CD4-positive, CD25-positive, alpha-beta regulatory T cell (primary cell): ENCODE measurements at regions not wholly inside any gene's neighbourhood (a gene's known extent, or its start where the extent isn't known, plus 50 kb on each side); places are given as distances from the start of the nearest gene placed in this dataset.
"Not testable (repeated sequence)": the region's sequence is repeated elsewhere in the genome, so short reads cannot be mapped to it uniquely, and the experiment has no call there.

Source experiments
- ATAC-seq, 2 donors: fragments of 150-1000 bp; cut with Tn5 transposase; one replicate each; pipeline ENCODE4 v1.10.0; 2021; ENCODE audit warnings: low read depth in 2 of 2, moderate number of reproducible peaks in 2 of 2, moderate library complexity in 1 of 2
- DNase-seq, 3 donors: peaks; one replicate each; pipeline versions ENCODE4 v3.0.0 to v3.0.0-alpha.2; 2012 to 2022; ENCODE audit warnings: mixed read lengths in 1 of 3
- H3K27ac ChIP-seq: one replicate; pipeline ENCODE4 v1.7.0; 2013; ENCODE audit warnings: mild to moderate bottlenecking, low read length; ENCODE audit not compliant: insufficient read depth, poor library complexity, severe bottlenecking
- H3K27me3 ChIP-seq: one replicate; pipeline ENCODE4 v1.7.0; 2013; ENCODE audit warnings: low read length; ENCODE audit not compliant: control insufficient read depth, insufficient read depth
- H3K36me3 ChIP-seq: one replicate; pipeline ENCODE4 v1.7.0; 2013; ENCODE audit warnings: mild to moderate bottlenecking, low read length, moderate library complexity; ENCODE audit not compliant: control insufficient read depth, insufficient read depth
- H3K4me1 ChIP-seq: 2 replicates; pipeline ENCODE4 v1.7.0; 2013; ENCODE audit warnings: mild to moderate bottlenecking, low read length; ENCODE audit not compliant: insufficient read depth, control insufficient read depth, poor library complexity, severe bottlenecking
- H3K4me3 ChIP-seq: one replicate; pipeline ENCODE4 v1.7.0; 2013; ENCODE audit warnings: low read depth, mild to moderate bottlenecking, low read length, moderate library complexity
- H3K9me3 ChIP-seq, 2 experiments: 1 replicate in 1 of 2; 2 replicates in 1 of 2; pipeline ENCODE4 v1.7.0; 2013; ENCODE audit warnings: low read length in 2 of 2, mild to moderate bottlenecking in 1 of 2, moderate library complexity in 1 of 2; ENCODE audit not compliant: control insufficient read depth in 2 of 2
- H3K27ac Mint-ChIP-seq, 3 donors: one replicate each; pipeline ENCODE4 v1.8.0; 2020 to 2022; ENCODE audit warnings: mild to moderate bottlenecking in 3 of 3, mixed read lengths in 3 of 3, moderate library complexity in 2 of 3
- H3K27me3 Mint-ChIP-seq: one replicate; pipeline ENCODE4 v1.8.0; 2022; ENCODE audit warnings: mild to moderate bottlenecking, mixed read lengths
- H3K36me3 Mint-ChIP-seq: one replicate; pipeline ENCODE4 v1.8.0; 2020; ENCODE audit warnings: mixed read lengths
- H3K4me1 Mint-ChIP-seq, 4 donors: one replicate each; pipeline ENCODE4 v1.8.0; 2020 to 2022; ENCODE audit warnings: mixed read lengths in 4 of 4, mild to moderate bottlenecking in 1 of 4
- H3K4me3 Mint-ChIP-seq, 4 donors: one replicate each; pipeline ENCODE4 v1.8.0; 2020 to 2022; ENCODE audit warnings: mild to moderate bottlenecking in 4 of 4, mixed read lengths in 4 of 4, moderate library complexity in 3 of 4
- H3K9me3 Mint-ChIP-seq, 7 donors: one replicate each; pipeline ENCODE4 v1.8.0; 2020 to 2022; ENCODE audit warnings: mixed read lengths in 7 of 7, mild to moderate bottlenecking in 3 of 7, moderate library complexity in 2 of 7

DNA sequence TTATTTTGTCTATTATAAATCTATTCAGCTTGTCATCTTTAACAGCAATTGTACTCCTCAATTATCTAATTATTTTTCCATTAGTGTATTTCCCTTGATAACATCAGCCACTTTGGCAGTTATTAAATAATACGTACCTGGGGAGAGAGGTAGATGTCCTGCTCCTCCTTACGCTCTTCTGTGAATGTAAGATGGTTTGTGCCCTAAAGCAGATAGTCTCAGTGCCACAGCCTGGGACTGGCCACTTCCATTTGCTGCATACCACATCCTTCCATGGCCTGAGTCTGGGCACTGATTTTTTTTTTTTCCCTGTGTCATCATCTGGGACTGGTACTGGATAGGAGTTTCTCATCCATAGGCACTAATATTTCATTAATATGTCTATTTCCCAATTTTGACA lies 632.4 kb upstream of the LRRTM4 start:
- no peak overlapping the region for H3K4me3 ChIP-seq
- ATAC-seq: no peak
- Mint-ChIP-seq H3K9me3 (peaks cover 3 to 10% (median 7%) of the 10 kb centered on the region in 7 donors), H3K27ac (no peak overlapping the region), H3K27me3 (no peaks in the 10 kb centered on the region), H3K36me3 (no peaks in the 10 kb centered on the region), H3K4me1 (no peaks in the 10 kb centered on the region), H3K4me3 (no peak overlapping the region)
- no peaks in the 10 kb centered on the region for H3K4me1 ChIP-seq
- no peaks in the 10 kb centered on the region for H3K36me3 ChIP-seq
- H3K27me3 ChIP-seq: no peaks in the 10 kb centered on the region
- no peak for DNase-seq
- no peak overlapping the region for H3K27ac ChIP-seq
- peaks cover 0 to 1% of the 10 kb centered on the region in 2 experiments for H3K9me3 ChIP-seq

DNA sequence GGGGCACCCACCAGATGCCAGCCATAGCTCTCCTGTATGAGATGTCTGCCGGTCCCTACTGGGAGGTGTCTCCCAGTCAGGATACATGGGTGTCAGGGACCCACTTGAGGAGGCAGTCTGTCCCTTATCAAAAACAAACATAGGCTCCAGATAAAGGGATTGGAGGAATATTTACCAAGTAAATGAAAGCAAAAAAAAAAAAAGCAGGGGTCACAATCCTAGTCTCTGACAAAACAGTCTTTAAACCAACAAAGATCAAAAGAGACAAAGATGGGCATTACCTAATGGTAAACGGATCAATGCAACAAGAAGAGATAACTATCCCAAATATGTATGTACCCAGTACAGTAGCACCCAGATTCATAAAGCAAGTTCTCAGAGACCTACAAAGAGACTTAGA lies 640.0 kb upstream of the LRRTM4 start:
- ATAC-seq: no peak
- H3K36me3 Mint-ChIP-seq: no peaks in the 10 kb centered on the region
- H3K9me3 Mint-ChIP-seq: peaks cover 5 to 24% (median 12%) of the 10 kb centered on the region in 7 donors
- no peak for DNase-seq
- no peaks in the 10 kb centered on the region for H3K27me3 Mint-ChIP-seq
- Histone ChIP-seq H3K9me3 (peaks cover 0 to 2% of the 10 kb centered on the region in 2 experiments), H3K36me3 (no peaks in the 10 kb centered on the region), H3K27me3 (no peaks in the 10 kb centered on the region), H3K27ac (no peak overlapping the region), H3K4me3 (no peak overlapping the region), H3K4me1 (no peaks in the 10 kb centered on the region)
- H3K4me1 Mint-ChIP-seq: no peaks in the 10 kb centered on the region
- H3K27ac Mint-ChIP-seq: no peak overlapping the region
- no peak overlapping the region for H3K4me3 Mint-ChIP-seq

- H3K27me3 ChIP-seq, H3K27ac Mint-ChIP-seq, ATAC-seq, H3K9me3 Mint-ChIP-seq, H3K27ac ChIP-seq, H3K36me3 ChIP-seq, H3K36me3 Mint-ChIP-seq, H3K4me1 ChIP-seq, H3K4me1 Mint-ChIP-seq, H3K4me3 Mint-ChIP-seq, H3K27me3 Mint-ChIP-seq, H3K4me3 ChIP-seq, H3K9me3 ChIP-seq, DNase-seq: not testable (repeated sequence)
These were observed 650.0 kb upstream of the LRRTM4 start for GRCh38 chr2:78172157-78172556.

GRCh38 chr2:78175645-78176044 lies 653.5 kb upstream of the LRRTM4 start:
- H3K27me3 Mint-ChIP-seq: no peaks in the 10 kb centered on the region

GRCh38 chr2:78201064-78201575 lies 678.9 kb upstream of the LRRTM4 start:
- Histone ChIP-seq H3K36me3 (no peaks in the 10 kb centered on the region), H3K9me3 (peaks cover 0 to 3% of the 10 kb centered on the region in 2 experiments), H3K4me3 (no peak overlapping the region), H3K4me1 (no peaks in the 10 kb centered on the region), H3K27ac (no peak overlapping the region), H3K27me3 (no peaks in the 10 kb centered on the region)
- no peaks in the 10 kb centered on the region for H3K36me3 Mint-ChIP-seq
- no peaks in the 10 kb centered on the region for H3K4me1 Mint-ChIP-seq
- H3K27ac Mint-ChIP-seq: no peak overlapping the region
- H3K4me3 Mint-ChIP-seq: no peak overlapping the region
- ATAC-seq (no peak), DNase-seq (no peak)
- no peaks in the 10 kb centered on the region for H3K27me3 Mint-ChIP-seq
- peaks cover 2 to 11% (median 5%) of the 10 kb centered on the region in 7 donors for H3K9me3 Mint-ChIP-seq

More at GRCh38 chr2:78175645-78176044, 653.5 kb upstream of the LRRTM4 start:
- Mint-ChIP-seq H3K9me3 (peaks cover 0 to 14% (median 10%) of the 10 kb centered on the region in 7 donors), H3K36me3 (no peaks in the 10 kb centered on the region), H3K27ac (no peak overlapping the region), H3K4me1 (no peaks in the 10 kb centered on the region), H3K4me3 (no peak overlapping the region)
- H3K9me3 ChIP-seq: peaks cover 0 to 2% of the 10 kb centered on the region in 2 experiments
- ATAC-seq: no peak
- H3K27ac ChIP-seq: no peak overlapping the region
- no peaks in the 10 kb centered on the region for H3K36me3 ChIP-seq
- no peak overlapping the region for H3K4me3 ChIP-seq
- H3K27me3 ChIP-seq: no peaks in the 10 kb centered on the region
- H3K4me1 ChIP-seq: no peaks in the 10 kb centered on the region
- no peak for DNase-seq

- no peak overlapping the region for H3K27ac ChIP-seq
- H3K4me3 ChIP-seq: no peak overlapping the region
- no peak overlapping the region for H3K4me3 Mint-ChIP-seq
- H3K4me1 Mint-ChIP-seq: no peaks in the 10 kb centered on the region
- H3K36me3 Mint-ChIP-seq: no peaks in the 10 kb centered on the region
- ATAC-seq: no peak
- no peaks in the 10 kb centered on the region for H3K36me3 ChIP-seq
- H3K4me1 ChIP-seq: no peaks in the 10 kb centered on the region
- H3K27ac Mint-ChIP-seq: no peak overlapping the region
- H3K27me3 Mint-ChIP-seq: no peaks in the 10 kb centered on the region
- H3K9me3 ChIP-seq: peaks cover 2 to 3% of the 10 kb centered on the region in 2 experiments
- DNase-seq: no peak
- peaks cover 2 to 13% (median 5%) of the 10 kb centered on the region in 7 donors for H3K9me3 Mint-ChIP-seq
- H3K27me3 ChIP-seq: no peaks in the 10 kb centered on the region
These were observed 680.2 kb upstream of the LRRTM4 start for GRCh38 chr2:78202366-78202765.

DNA sequence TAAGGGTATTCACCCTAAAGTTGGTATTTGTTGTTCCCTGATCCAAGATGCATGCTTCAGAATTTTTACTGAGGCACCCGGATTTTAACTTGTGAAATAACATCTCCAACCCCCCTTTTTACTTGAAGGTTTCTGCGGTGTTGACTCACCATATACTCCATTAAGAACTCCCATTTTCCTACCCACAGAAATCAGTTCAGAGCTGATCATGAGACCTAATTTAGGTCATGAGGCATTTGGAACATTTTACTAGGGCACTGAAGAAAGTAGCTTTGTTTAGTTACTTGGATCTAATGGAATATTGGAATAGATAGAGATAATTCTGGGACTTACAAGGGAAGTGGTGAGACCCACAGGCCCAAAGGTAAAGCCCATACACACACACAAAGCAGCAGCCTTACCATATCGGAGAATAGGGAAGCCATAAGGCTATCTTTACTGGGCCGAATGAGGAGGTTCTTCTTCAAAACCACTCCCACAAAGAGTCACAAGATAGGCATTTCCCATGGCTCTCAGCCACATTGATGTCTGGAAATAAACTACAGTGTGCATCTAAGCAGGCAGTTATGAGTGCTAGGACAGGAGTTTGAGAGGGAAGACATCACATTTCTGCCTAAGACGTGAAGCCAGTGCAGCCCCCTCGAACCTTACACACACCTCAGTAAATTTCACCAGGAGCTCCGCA lies 681.0 kb upstream of the LRRTM4 start:
- Histone ChIP-seq H3K27me3 (no peaks in the 10 kb centered on the region), H3K36me3 (no peaks in the 10 kb centered on the region), H3K4me1 (no peaks in the 10 kb centered on the region), H3K27ac (no peak overlapping the region), H3K4me3 (no peak overlapping the region), H3K9me3 (peaks cover 2 to 3% of the 10 kb centered on the region in 2 experiments)
- ATAC-seq (no peak), DNase-seq (no peak)
- Mint-ChIP-seq H3K27me3 (no peaks in the 10 kb centered on the region), H3K4me3 (no peak overlapping the region), H3K4me1 (no peaks in the 10 kb centered on the region), H3K36me3 (no peaks in the 10 kb centered on the region), H3K9me3 (peaks cover 2 to 18% (median 4%) of the 10 kb centered on the region in 7 donors), H3K27ac (no peak overlapping the region)

GRCh38 chr2:78218066-78218465 lies 695.9 kb upstream of the LRRTM4 start:
- H3K27ac ChIP-seq: no peak overlapping the region
- H3K4me3 Mint-ChIP-seq: no peak overlapping the region

More at GRCh38 chr2:78218066-78218465, 695.9 kb upstream of the LRRTM4 start:
- Mint-ChIP-seq H3K27me3 (no peaks in the 10 kb centered on the region), H3K9me3 (peaks cover 0 to 36% (median 14%) of the 10 kb centered on the region in 7 donors), H3K4me1 (no peaks in the 10 kb centered on the region), H3K36me3 (no peaks in the 10 kb centered on the region), H3K27ac (no peak overlapping the region)
- ATAC-seq: no peak
- Histone ChIP-seq H3K4me1 (no peaks in the 10 kb centered on the region), H3K27me3 (no peaks in the 10 kb centered on the region), H3K9me3 (peaks cover 1 to 4% of the 10 kb centered on the region in 2 experiments), H3K4me3 (no peak overlapping the region), H3K36me3 (no peaks in the 10 kb centered on the region)
- no peak for DNase-seq
